ENCODE measurements at regions not wholly inside any gene's neighbourhood (a gene's known extent, or its start where the extent isn't known, plus 50 kb on each side); places are given as distances from the start of the nearest gene placed in this dataset.

- TF ChIP-seq CTCF (IDR thresholded peaks at IDR 0.05; ENCODE audit: extremely low read depth in 1 of 2, insufficient read depth in 1 of 2, low read depth in 1 of 2, low read length in 2 of 2) (no peak), POLR2A (IDR thresholded peaks at IDR 0.05; ENCODE audit: low read depth, low read length) (no peak), MYC (IDR thresholded peaks at IDR 0.05; ENCODE audit: low read depth, low read length) (no peak), EZH2 (IDR thresholded peaks at IDR 0.05; ENCODE audit: borderline replicate concordance, low read depth, low read length, severe bottlenecking) (no peak), GATA2 (IDR thresholded peaks at IDR 0.05; ENCODE audit: insufficient read depth, insufficient read length, low read depth, low read length) (no peak), POLR2AphosphoS5 (IDR thresholded peaks at IDR 0.05; ENCODE audit: insufficient read depth, low read depth, low read length) (no peak)
These were observed 113.6 kb upstream of the CYYR1 start for GRCh38 chr21:26686705-26687104.
